ENCODE measurements at regions not wholly inside any gene's neighbourhood (a gene's known extent, or its start where the extent isn't known, plus 50 kb on each side); places are given as distances from the start of the nearest gene placed in this dataset.

DNA sequence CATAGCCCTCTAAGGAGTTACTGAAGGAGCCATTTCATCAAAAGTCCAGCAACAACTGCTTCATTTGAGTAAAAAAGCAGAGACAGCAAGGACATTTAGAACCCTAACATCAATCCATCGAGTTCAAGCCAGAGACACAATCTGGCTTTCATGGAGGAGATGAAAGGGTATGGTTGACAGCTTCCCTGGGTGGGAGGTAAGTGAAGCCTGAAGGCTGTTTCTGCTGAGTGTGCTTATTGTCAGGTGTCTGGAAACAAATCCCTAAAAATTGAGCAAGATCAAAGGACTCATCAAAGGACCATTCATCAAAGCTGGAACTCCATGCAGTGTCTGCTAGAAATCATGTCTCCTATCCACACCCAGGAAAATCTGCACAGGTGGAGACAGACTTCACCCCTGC, 104.4 kb upstream of the CCDC196 start:
- H3F3A ChIP-seq (ENCODE audit: insufficient read depth, low read length): no peaks in the 10 kb centered on the region
- H3K79me2 ChIP-seq (ENCODE audit: low read length): no peaks in the 10 kb centered on the region
- no peaks in the 10 kb centered on the region for H4K20me1 ChIP-seq (ENCODE audit: insufficient read depth, low read length)
- no peaks in the 10 kb centered on the region for H3K9me3 ChIP-seq (replicated peaks; ENCODE audit: insufficient read depth, low read length)
- no peaks in the 10 kb centered on the region for H3K9me2 ChIP-seq (replicated peaks; ENCODE audit: insufficient read depth, low read length)
- H3K36me3 ChIP-seq (replicated peaks; ENCODE audit: insufficient read depth, low read length): no peaks in the 10 kb centered on the region
- H2AFZ ChIP-seq (ENCODE audit: low read length): no peak overlapping the region
- H3K27ac ChIP-seq (ENCODE audit: low read length): no peak overlapping the region
- H3K4me2 ChIP-seq (ENCODE audit: low read depth, low read length): no peak overlapping the region
- DNase-seq: no peak
- H3K9ac ChIP-seq (ENCODE audit: low read length): no peak overlapping the region
- H3K4me3 ChIP-seq (ENCODE audit: low read length): no peak overlapping the region
- H3K4me1 ChIP-seq (ENCODE audit: low read length): no peaks in the 10 kb centered on the region
- no peak for TF ChIP-seq EZH2 (optimal IDR thresholded peaks at IDR 0.05; ENCODE audit: low read depth, low read length)
- no peak for TF ChIP-seq CTCF (IDR thresholded peaks at IDR 0.05; ENCODE audit: low read length)
- TF ChIP-seq EZH2phosphoT487 (IDR thresholded peaks at IDR 0.05; ENCODE audit: low read length): no peak
- no peaks in the 10 kb centered on the region for H3K27me3 ChIP-seq (replicated peaks; ENCODE audit: insufficient read depth, low read length)

DNA sequence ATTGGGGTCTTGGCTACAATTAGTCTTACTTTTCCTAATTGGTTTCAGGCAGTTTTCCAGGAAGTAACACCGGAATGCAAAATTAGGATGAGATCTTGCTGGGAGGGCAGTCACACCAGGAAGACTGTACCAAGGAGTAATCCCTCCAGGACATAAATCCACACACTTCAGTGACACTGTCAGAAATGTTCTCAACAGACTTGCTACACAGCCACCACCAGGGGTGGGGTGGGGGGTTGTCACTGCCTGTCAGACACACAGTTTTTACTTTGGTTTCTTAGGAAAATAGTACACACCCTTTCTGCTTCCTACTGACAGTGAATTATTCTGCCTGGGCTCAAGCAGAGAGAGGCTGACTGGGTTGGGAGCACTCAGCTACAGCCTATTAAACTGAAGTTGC, 102.9 kb upstream of the CCDC196 start:
- H3K9me3 ChIP-seq (replicated peaks; ENCODE audit: insufficient read depth, low read length): no peaks in the 10 kb centered on the region
- H3K9ac ChIP-seq (ENCODE audit: low read length): no peak overlapping the region
- no peaks in the 10 kb centered on the region for H3K4me1 ChIP-seq (ENCODE audit: low read length)
- H2AFZ ChIP-seq (ENCODE audit: low read length): no peak overlapping the region
- no peak overlapping the region for H3K4me3 ChIP-seq (ENCODE audit: low read length)
- no peaks in the 10 kb centered on the region for H3K36me3 ChIP-seq (replicated peaks; ENCODE audit: insufficient read depth, low read length)
- H3K79me2 ChIP-seq (ENCODE audit: low read length): no peaks in the 10 kb centered on the region
- H3K27me3 ChIP-seq (replicated peaks; ENCODE audit: insufficient read depth, low read length): no peaks in the 10 kb centered on the region
- no peaks in the 10 kb centered on the region for H3F3A ChIP-seq (ENCODE audit: insufficient read depth, low read length)
- H4K20me1 ChIP-seq (ENCODE audit: insufficient read depth, low read length): no peaks in the 10 kb centered on the region
- no peak overlapping the region for H3K4me2 ChIP-seq (ENCODE audit: low read depth, low read length)
- no peaks in the 10 kb centered on the region for H3K9me2 ChIP-seq (replicated peaks; ENCODE audit: insufficient read depth, low read length)
- no peak for DNase-seq
- H3K27ac ChIP-seq (ENCODE audit: low read length): no peak overlapping the region
- TF ChIP-seq EZH2phosphoT487 (IDR thresholded peaks at IDR 0.05; ENCODE audit: low read length) (no peak), CTCF (IDR thresholded peaks at IDR 0.05; ENCODE audit: low read length) (no peak), EZH2 (optimal IDR thresholded peaks at IDR 0.05; ENCODE audit: low read depth, low read length) (no peak)

DNA sequence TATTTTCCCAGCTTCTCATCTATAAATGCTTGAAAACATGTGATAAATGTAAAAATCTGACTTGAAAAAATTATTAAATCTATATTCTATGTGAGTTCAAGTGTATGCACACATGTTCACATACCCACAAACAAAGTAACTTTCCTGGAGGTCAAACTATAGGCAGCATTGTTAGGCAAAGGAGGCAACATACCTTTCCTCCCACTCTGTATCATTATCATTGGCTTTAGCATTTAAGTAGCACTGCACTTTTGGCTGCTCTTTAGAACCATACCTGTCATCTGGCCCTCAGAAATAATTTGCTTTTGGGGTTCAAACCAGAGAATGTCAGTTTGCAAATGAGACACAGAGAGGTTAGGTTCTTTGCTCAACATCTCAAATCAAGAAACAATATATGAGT, 102.4 kb upstream of the CCDC196 start:
- Histone ChIP-seq H3K27ac (ENCODE audit: low read length) (no peak overlapping the region), H3K4me2 (ENCODE audit: low read depth, low read length) (no peak overlapping the region), H3K27me3 (replicated peaks; ENCODE audit: insufficient read depth, low read length) (no peaks in the 10 kb centered on the region), H3F3A (ENCODE audit: insufficient read depth, low read length) (no peaks in the 10 kb centered on the region), H3K9ac (ENCODE audit: low read length) (no peak overlapping the region), H3K4me1 (ENCODE audit: low read length) (no peaks in the 10 kb centered on the region), H4K20me1 (ENCODE audit: insufficient read depth, low read length) (no peaks in the 10 kb centered on the region), H3K36me3 (replicated peaks; ENCODE audit: insufficient read depth, low read length) (no peaks in the 10 kb centered on the region), H3K9me2 (replicated peaks; ENCODE audit: insufficient read depth, low read length) (no peaks in the 10 kb centered on the region), H3K9me3 (replicated peaks; ENCODE audit: insufficient read depth, low read length) (no peaks in the 10 kb centered on the region), H3K4me3 (ENCODE audit: low read length) (no peak overlapping the region), H3K79me2 (ENCODE audit: low read length) (no peaks in the 10 kb centered on the region), H2AFZ (ENCODE audit: low read length) (no peak overlapping the region)
- no peak for TF ChIP-seq EZH2phosphoT487 (IDR thresholded peaks at IDR 0.05; ENCODE audit: low read length)
- no peak for TF ChIP-seq CTCF (IDR thresholded peaks at IDR 0.05; ENCODE audit: low read length)
- no peak for TF ChIP-seq EZH2 (optimal IDR thresholded peaks at IDR 0.05; ENCODE audit: low read depth, low read length)
- no peak for DNase-seq
